Right atrium auricular region (tissue), 2 donors: ENCODE measurements at regions not wholly inside any gene's neighbourhood (a gene's known extent, or its start where the extent isn't known, plus 50 kb on each side); places are given as distances from the start of the nearest gene placed in this dataset.

Experiments used
- DNase-seq: peaks from one replicate; pipeline ENCODE4 v3.0.0-alpha.2; 2019; ENCODE audit warnings: low spot score
- H3K27ac ChIP-seq, 2 donors: fragments of 200-600 bp; sonication (generic); 1 replicate in 1 of 2; 2 replicates in 1 of 2; pipeline ENCODE4 v1.5.1; 2016 to 2019
- H3K27me3 ChIP-seq, 2 donors: fragments of 200-600 bp; sonication (generic); one replicate each; pipeline versions ENCODE4 v1.5.1 to v1.6.0; 2017 to 2019
- H3K36me3 ChIP-seq: fragments of 200-600 bp; sonication (generic); one replicate; pipeline ENCODE4 v1.5.1; 2016
- H3K4me1 ChIP-seq, 2 donors: fragments of 200-600 bp; sonication (generic); one replicate each; pipeline versions ENCODE4 v1.5.1 to v1.6.0; 2017 to 2019
- H3K4me3 ChIP-seq, 2 donors: fragments of 200-600 bp; sonication (generic); 1 replicate in 1 of 2; 2 replicates in 1 of 2; pipeline ENCODE4 v1.5.1; 2017 to 2019; ENCODE audit warnings: mild to moderate bottlenecking in 1 of 2, moderate library complexity in 1 of 2
- H3K9me3 ChIP-seq, 2 donors: fragments of 200-600 bp; sonication (generic); one replicate each; pipeline ENCODE4 v1.5.1; 2019
- CTCF ChIP-seq, 2 donors: fragments of 200-600 bp; sonication (generic); IDR thresholded peaks; one replicate each; pipeline ENCODE4 v1.5.1; 2019; ENCODE audit warnings: antibody characterized with exemption in 2 of 2

GRCh38 chr7:156537006-156537405 is 103.6 kb upstream of the RNF32 start:
- H3K27me3 ChIP-seq = no peaks in the 10 kb centered on the region
- no peak for TF ChIP-seq CTCF (IDR thresholded peaks at IDR 0.05)

GRCh38 chr7:156534925-156535324 is 105.6 kb upstream of the RNF32 start:
- no peaks in the 10 kb centered on the region for H3K36me3 ChIP-seq
- no peak overlapping the region for H3K4me3 ChIP-seq
- H3K27ac ChIP-seq = no peak overlapping the region
- no peak for TF ChIP-seq CTCF (IDR thresholded peaks at IDR 0.05)
- H3K9me3 ChIP-seq = no peaks in the 10 kb centered on the region
- H3K27me3 ChIP-seq = no peaks in the 10 kb centered on the region
- no peaks in the 10 kb centered on the region for H3K4me1 ChIP-seq
- no peak for DNase-seq

More at GRCh38 chr7:156537006-156537405, 103.6 kb upstream of the RNF32 start:
- H3K9me3 ChIP-seq = no peaks in the 10 kb centered on the region
- no peak for DNase-seq
- H3K4me1 ChIP-seq = no peaks in the 10 kb centered on the region
- H3K36me3 ChIP-seq = no peaks in the 10 kb centered on the region
- H3K4me3 ChIP-seq = no peak overlapping the region
- H3K27ac ChIP-seq = no peak overlapping the region

- DNase-seq = no peak
Observed at GRCh38 chr7:156533964-156534363, 106.6 kb upstream of the RNF32 start.

GRCh38 chr7:156533420-156533819 is 107.2 kb upstream of the RNF32 start:
- no peak overlapping the region for H3K4me3 ChIP-seq

More at GRCh38 chr7:156533964-156534363, 106.6 kb upstream of the RNF32 start:
- Histone ChIP-seq H3K4me1 (no peaks in the 10 kb centered on the region), H3K36me3 (no peaks in the 10 kb centered on the region), H3K27me3 (no peaks in the 10 kb centered on the region), H3K4me3 (no peak overlapping the region), H3K9me3 (no peaks in the 10 kb centered on the region), H3K27ac (no peak overlapping the region)
- TF ChIP-seq CTCF (IDR thresholded peaks at IDR 0.05) = no peak

GRCh38 chr7:156532016-156532602 is 108.5 kb upstream of the RNF32 start:
- no peaks in the 10 kb centered on the region for H3K9me3 ChIP-seq
- no peaks in the 10 kb centered on the region for H3K27me3 ChIP-seq
- H3K4me3 ChIP-seq = no peak overlapping the region
- H3K27ac ChIP-seq = no peak overlapping the region
- H3K4me1 ChIP-seq = no peaks in the 10 kb centered on the region
- no peak for TF ChIP-seq CTCF (IDR thresholded peaks at IDR 0.05)
- H3K36me3 ChIP-seq = no peaks in the 10 kb centered on the region
- no peak for DNase-seq

More at GRCh38 chr7:156533420-156533819, 107.2 kb upstream of the RNF32 start:
- no peaks in the 10 kb centered on the region for H3K4me1 ChIP-seq
- H3K27ac ChIP-seq = no peak overlapping the region
- TF ChIP-seq CTCF (IDR thresholded peaks at IDR 0.05) = no peak
- H3K36me3 ChIP-seq = no peaks in the 10 kb centered on the region
- DNase-seq = no peak
- H3K9me3 ChIP-seq = no peaks in the 10 kb centered on the region
- H3K27me3 ChIP-seq = no peaks in the 10 kb centered on the region

GRCh38 chr7:156529956-156530355 is 110.6 kb upstream of the RNF32 start:
- TF ChIP-seq CTCF (IDR thresholded peaks at IDR 0.05) = no peak
- DNase-seq = no peak
- H3K27me3 ChIP-seq = no peaks in the 10 kb centered on the region
- no peaks in the 10 kb centered on the region for H3K4me1 ChIP-seq
- H3K4me3 ChIP-seq = no peak overlapping the region
- no peak overlapping the region for H3K27ac ChIP-seq
- H3K36me3 ChIP-seq = no peaks in the 10 kb centered on the region
- no peaks in the 10 kb centered on the region for H3K9me3 ChIP-seq
